DND-41 (cell line): ENCODE measurements at regions not wholly inside any gene's neighbourhood (a gene's known extent, or its start where the extent isn't known, plus 50 kb on each side); places are given as distances from the start of the nearest gene placed in this dataset.

ENCODE experiments used
- ATAC-seq: fragments of 200-7000 bp; cut with Tn5 transposase; 3 replicates; pipeline ENCODE4 v1.9.1; 2021; ENCODE audit warnings: low read depth; ENCODE audit not compliant: insufficient read depth
- DNase-seq: peaks from one replicate; pipeline ENCODE4 v3.0.0-alpha.2; 2020
- H2AFZ ChIP-seq: 2 replicates; pipeline ENCODE4 v1.6.0; 2012; ENCODE audit warnings: low read depth, low read length
- H3K27ac ChIP-seq: 2 replicates; pipeline ENCODE4 v1.5.1; 2012; ENCODE audit warnings: low read length, inconsistent platforms
- H3K27me3 ChIP-seq: fragments of 200-600 bp; sonication (generic); 2 replicates; pipeline ENCODE4 v1.6.0; 2012; ENCODE audit warnings: low read length, mild to moderate bottlenecking, inconsistent platforms; ENCODE audit not compliant: insufficient read depth, poor library complexity
- H3K36me3 ChIP-seq: 2 replicates; pipeline ENCODE4 v1.5.1; 2012; ENCODE audit warnings: low read length, inconsistent platforms; ENCODE audit not compliant: insufficient read depth
- H3K4me1 ChIP-seq: 2 replicates; pipeline ENCODE4 v1.5.1; 2012; ENCODE audit warnings: mild to moderate bottlenecking, low read length; ENCODE audit not compliant: insufficient read depth
- H3K4me2 ChIP-seq: 2 replicates; pipeline ENCODE4 v1.6.0; 2012; ENCODE audit warnings: mild to moderate bottlenecking, moderate library complexity, low read length, inconsistent platforms; ENCODE audit not compliant: insufficient read depth
- H3K4me3 ChIP-seq, 2 experiments: fragments of 200-600 bp in 1 of 2; shearing (Covaris generic) in 1 of 2; 2 replicates each; pipeline ENCODE4 v1.5.1; 2012 to 2016; ENCODE audit warnings: inconsistent platforms in 2 of 2, low read length in 2 of 2, mild to moderate bottlenecking in 2 of 2, low read depth in 1 of 2, moderate library complexity in 1 of 2
- H3K79me2 ChIP-seq: 2 replicates; pipeline ENCODE4 v1.6.0; 2012; ENCODE audit warnings: low read length, inconsistent platforms; ENCODE audit not compliant: insufficient read depth
- H3K9ac ChIP-seq: 2 replicates; pipeline ENCODE4 v1.6.0; 2012; ENCODE audit warnings: low read depth, mild to moderate bottlenecking, inconsistent platforms, low read length, moderate library complexity
- H3K9me3 ChIP-seq: 2 replicates; pipeline ENCODE4 v1.5.1; 2012; ENCODE audit warnings: low read length, moderate library complexity, mild to moderate bottlenecking, inconsistent platforms; ENCODE audit not compliant: insufficient read depth, severe bottlenecking
- H4K20me1 ChIP-seq: 2 replicates; pipeline ENCODE4 v1.6.0; 2012; ENCODE audit warnings: low read length; ENCODE audit not compliant: insufficient read depth
- CTCF ChIP-seq: IDR thresholded peaks from 2 replicates; pipeline ENCODE4 v1.5.1; 2012; ENCODE audit warnings: borderline replicate concordance, low read length, moderate library complexity, mild to moderate bottlenecking; ENCODE audit not compliant: poor library complexity, severe bottlenecking; ENCODE audit errors: extremely low read depth
- EZH2 ChIP-seq: IDR thresholded peaks from 3 replicates; pipeline ENCODE4 v1.6.1; 2012; ENCODE audit warnings: borderline replicate concordance, low read depth, mild to moderate bottlenecking, moderate library complexity, low read length, inconsistent platforms; ENCODE audit not compliant: severe bottlenecking

- no peak overlapping the region for H3K4me3 ChIP-seq
- no peak for ATAC-seq
These were observed 279.4 kb upstream of the LYZL1 start for GRCh38 chr10:29009464-29009863.

GRCh38 chr10:29011516-29011915, 277.4 kb upstream of the LYZL1 start:
- Histone ChIP-seq H4K20me1 (no peaks in the 10 kb centered on the region), H3K36me3 (no peaks in the 10 kb centered on the region), H3K79me2 (no peaks in the 10 kb centered on the region), H2AFZ (no peak overlapping the region), H3K4me3 (no peak overlapping the region), H3K27me3 (peaks cover 6% of the 10 kb centered on the region), H3K9ac (no peak overlapping the region), H3K4me2 (no peak overlapping the region), H3K9me3 (no peaks in the 10 kb centered on the region), H3K27ac (no peak overlapping the region), H3K4me1 (no peaks in the 10 kb centered on the region)
- no peak for DNase-seq
- no peak for ATAC-seq
- TF ChIP-seq EZH2 = no peak

More at GRCh38 chr10:29009464-29009863, 279.4 kb upstream of the LYZL1 start:
- Histone ChIP-seq H3K36me3 (no peaks in the 10 kb centered on the region), H3K27me3 (no peaks in the 10 kb centered on the region), H3K9ac (no peak overlapping the region), H3K4me2 (no peak overlapping the region), H3K9me3 (no peaks in the 10 kb centered on the region), H2AFZ (no peak overlapping the region), H4K20me1 (no peaks in the 10 kb centered on the region), H3K79me2 (no peaks in the 10 kb centered on the region), H3K4me1 (no peaks in the 10 kb centered on the region), H3K27ac (no peak overlapping the region)
- no peak for DNase-seq
- TF ChIP-seq CTCF (no peak), EZH2 (no peak)

- Histone ChIP-seq H4K20me1 (no peaks in the 10 kb centered on the region), H3K4me3 (no peak overlapping the region), H3K27me3 (peaks cover 6% of the 10 kb centered on the region), H2AFZ (no peak overlapping the region), H3K27ac (no peak overlapping the region), H3K9ac (no peak overlapping the region), H3K4me2 (no peak overlapping the region), H3K79me2 (no peaks in the 10 kb centered on the region), H3K9me3 (no peaks in the 10 kb centered on the region), H3K4me1 (no peaks in the 10 kb centered on the region), H3K36me3 (no peaks in the 10 kb centered on the region)
- DNase-seq (no peak), ATAC-seq (no peak)
- TF ChIP-seq CTCF = no peak
- TF ChIP-seq EZH2 = no peak
These were observed 275.8 kb upstream of the LYZL1 start for GRCh38 chr10:29012926-29013554.

- Histone ChIP-seq H3K4me1 (no peaks in the 10 kb centered on the region), H3K4me2 (no peak overlapping the region), H4K20me1 (no peaks in the 10 kb centered on the region), H3K4me3 (no peak overlapping the region), H3K79me2 (no peaks in the 10 kb centered on the region), H3K36me3 (no peaks in the 10 kb centered on the region), H2AFZ (no peak overlapping the region), H3K27ac (no peak overlapping the region), H3K9me3 (no peaks in the 10 kb centered on the region), H3K27me3 (no peaks in the 10 kb centered on the region), H3K9ac (no peak overlapping the region)
- ATAC-seq = no peak
- DNase-seq = no peak
- TF ChIP-seq CTCF = no peak
- TF ChIP-seq EZH2 = no peak
These were observed 267.3 kb upstream of the LYZL1 start for GRCh38 chr10:29021591-29021990.
